Lower leg skin (tissue), 3 donors: ENCODE measurements at regions not wholly inside any gene's neighbourhood (a gene's known extent, or its start where the extent isn't known, plus 50 kb on each side); places are given as distances from the start of the nearest gene placed in this dataset.
"Not testable (repeated sequence)": the region's sequence is repeated elsewhere in the genome, so short reads cannot be mapped to it uniquely, and the experiment has no call there.

ENCODE experiments used
- POLR2A ChIP-seq, 2 donors: fragments of 450-650 bp; IDR thresholded peaks; one replicate each; pipeline ENCODE4 v1.6.1; 2016 to 2017; ENCODE audit warnings: antibody characterized with exemption in 2 of 2, mild to moderate bottlenecking in 1 of 2, moderate library complexity in 1 of 2
- TF ChIP-seq, protein P1 (sequence below), 3 donors: fragments of 450-650 bp; IDR thresholded peaks; one replicate each; pipeline ENCODE4 v1.5.1; 2016; ENCODE audit warnings: antibody characterized with exemption in 3 of 3, mild to moderate bottlenecking in 3 of 3, moderate library complexity in 2 of 3

DNA sequence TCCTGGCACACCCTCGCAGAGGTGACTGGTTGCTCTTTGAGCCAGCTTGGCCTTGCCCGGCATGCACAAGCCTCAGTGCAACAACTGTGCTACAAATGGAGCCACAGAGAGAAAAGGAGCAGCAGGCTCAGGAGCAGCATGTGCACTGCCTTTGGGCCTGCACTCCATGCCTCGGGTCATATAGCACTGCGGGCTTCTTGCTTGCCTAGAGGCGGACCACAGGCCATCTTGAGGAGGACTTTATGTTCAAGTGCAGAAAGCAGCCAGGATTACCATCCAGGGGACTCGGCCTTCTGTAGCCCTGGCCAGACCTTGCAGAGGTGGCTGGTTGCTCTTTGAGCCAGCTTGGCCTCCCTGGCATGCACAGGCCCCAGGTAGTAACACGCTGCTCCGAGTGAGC, 62.7 kb downstream of the POTEE start:
- TF ChIP-seq, protein P1, sequence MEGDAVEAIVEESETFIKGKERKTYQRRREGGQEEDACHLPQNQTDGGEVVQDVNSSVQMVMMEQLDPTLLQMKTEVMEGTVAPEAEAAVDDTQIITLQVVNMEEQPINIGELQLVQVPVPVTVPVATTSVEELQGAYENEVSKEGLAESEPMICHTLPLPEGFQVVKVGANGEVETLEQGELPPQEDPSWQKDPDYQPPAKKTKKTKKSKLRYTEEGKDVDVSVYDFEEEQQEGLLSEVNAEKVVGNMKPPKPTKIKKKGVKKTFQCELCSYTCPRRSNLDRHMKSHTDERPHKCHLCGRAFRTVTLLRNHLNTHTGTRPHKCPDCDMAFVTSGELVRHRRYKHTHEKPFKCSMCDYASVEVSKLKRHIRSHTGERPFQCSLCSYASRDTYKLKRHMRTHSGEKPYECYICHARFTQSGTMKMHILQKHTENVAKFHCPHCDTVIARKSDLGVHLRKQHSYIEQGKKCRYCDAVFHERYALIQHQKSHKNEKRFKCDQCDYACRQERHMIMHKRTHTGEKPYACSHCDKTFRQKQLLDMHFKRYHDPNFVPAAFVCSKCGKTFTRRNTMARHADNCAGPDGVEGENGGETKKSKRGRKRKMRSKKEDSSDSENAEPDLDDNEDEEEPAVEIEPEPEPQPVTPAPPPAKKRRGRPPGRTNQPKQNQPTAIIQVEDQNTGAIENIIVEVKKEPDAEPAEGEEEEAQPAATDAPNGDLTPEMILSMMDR (IDR thresholded peaks at IDR 0.05) = not testable (repeated sequence)
- not testable (repeated sequence) for TF ChIP-seq POLR2A (IDR thresholded peaks at IDR 0.05)
